Liver (tissue), 3 donors: ENCODE measurements at regions not wholly inside any gene's neighbourhood (a gene's known extent, or its start where the extent isn't known, plus 50 kb on each side); places are given as distances from the start of the nearest gene placed in this dataset.
"Not testable (repeated sequence)": the region's sequence is repeated elsewhere in the genome, so short reads cannot be mapped to it uniquely, and the experiment has no call there.

ENCODE experiments used
- CTCF ChIP-seq: fragments of 150-350 bp; IDR thresholded peaks from 2 replicates; pipeline ENCODE4 v1.5.1; 2017; ENCODE audit warnings: improper control_type of control experiment, low read depth, low read length; ENCODE audit not compliant: missing input control
- GABPA ChIP-seq, 2 donors: IDR thresholded peaks in 1 of 2; conservative IDR thresholded peaks in 1 of 2; 2 replicates each; pipeline ENCODE4 v1.6.1; 2016; ENCODE audit warnings: antibody characterized with exemption in 2 of 2, mild to moderate bottlenecking in 1 of 2, moderate library complexity in 1 of 2
- JUND ChIP-seq, 2 donors: IDR thresholded peaks; 2 replicates each; pipeline ENCODE4 v1.6.1; 2016; ENCODE audit warnings: antibody characterized with exemption in 2 of 2
- MAX ChIP-seq: IDR thresholded peaks from 2 replicates; pipeline ENCODE4 v1.6.1; 2016; ENCODE audit warnings: antibody characterized with exemption
- NR2F2 ChIP-seq: IDR thresholded peaks from 2 replicates; pipeline ENCODE4 v1.6.1; 2016; ENCODE audit warnings: antibody characterized with exemption
- RAD21 ChIP-seq, 2 donors: IDR thresholded peaks; 2 replicates each; pipeline ENCODE4 v1.6.1; 2016; ENCODE audit warnings: antibody characterized with exemption in 2 of 2, mild to moderate bottlenecking in 2 of 2
- SP1 ChIP-seq: IDR thresholded peaks from 2 replicates; pipeline ENCODE4 v1.6.1; 2018; ENCODE audit warnings: antibody characterized with exemption, mild to moderate bottlenecking
- TAF1 ChIP-seq: conservative IDR thresholded peaks from 2 replicates; pipeline ENCODE4 v1.6.1; 2016; ENCODE audit warnings: antibody characterized with exemption, mild to moderate bottlenecking
- ZBTB33 ChIP-seq: IDR thresholded peaks from 2 replicates; pipeline ENCODE4 v1.6.1; 2016; ENCODE audit warnings: antibody characterized with exemption
- donor health status: healthy.
- donor health status: healthy.

GRCh38 chr4:118474001-118474626 lies 121.3 kb upstream of the PRSS12 start:
- TF ChIP-seq CTCF; GABPA (IDR thresholded peaks at IDR 0.05 in 1 of 2, conservative IDR thresholded peaks at IDR 0.05 in 1 of 2); RAD21 (IDR thresholded peaks at IDR 0.05); NR2F2; SP1; MAX; JUND (IDR thresholded peaks at IDR 0.05); TAF1; ZBTB33: not testable (repeated sequence)
